HG02798 (cell line): ENCODE measurements at regions not wholly inside any gene's neighbourhood (a gene's known extent, or its start where the extent isn't known, plus 50 kb on each side); places are given as distances from the start of the nearest gene placed in this dataset.
"Not testable (repeated sequence)": the region's sequence is repeated elsewhere in the genome, so short reads cannot be mapped to it uniquely, and the experiment has no call there.

Experiments used
- ATAC-seq: cut with Tn5 transposase; IDR thresholded peaks from one replicate; pipeline ENCODE4 v1.9.1; 2021; ENCODE audit warnings: mild to moderate bottlenecking; ENCODE audit not compliant: unreplicated experiment, poor library complexity

DNA sequence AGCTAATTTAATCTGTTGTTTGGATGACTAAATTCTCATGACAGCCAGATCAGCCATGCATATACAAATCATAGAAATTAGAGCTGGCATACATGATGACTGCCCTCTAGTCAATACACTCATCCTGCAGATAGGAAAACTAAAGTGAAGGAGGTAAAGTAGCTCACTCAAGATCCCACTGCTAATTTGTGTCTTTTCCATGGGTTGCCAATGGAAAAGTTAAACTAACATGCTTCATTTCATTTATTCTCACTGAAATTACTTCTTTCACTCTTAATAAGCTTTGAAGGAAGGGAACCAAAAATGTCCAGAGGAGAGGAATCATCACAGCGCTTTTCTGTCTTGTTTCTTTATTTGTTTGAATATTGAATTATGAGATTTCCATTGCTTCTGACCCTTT, 308.2 kb downstream of the GJA1 start:
- ATAC-seq, result no peak

- ATAC-seq, result no peak
Observed at GRCh38 chr6:121748376-121748775, 312.9 kb downstream of the GJA1 start.

DNA sequence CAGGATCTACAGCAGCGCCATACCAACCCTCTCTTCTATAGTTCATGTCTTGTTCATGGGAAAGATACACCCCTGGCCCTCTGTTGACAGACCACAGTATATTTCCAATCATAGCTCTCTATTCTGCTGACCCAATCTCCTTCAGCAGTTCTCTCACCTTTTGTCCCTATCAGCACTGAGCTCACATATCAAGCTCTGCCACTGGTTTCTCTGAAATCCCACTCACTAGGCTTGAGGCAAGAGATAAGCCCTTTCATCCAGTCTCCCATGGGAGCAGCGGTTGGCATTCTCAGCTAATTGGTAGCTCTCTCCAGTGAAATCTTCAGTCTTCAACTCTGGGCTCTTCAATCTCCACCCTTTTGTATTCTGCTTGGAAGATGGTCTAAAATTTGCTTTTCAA, 313.4 kb downstream of the GJA1 start:
- no peak for ATAC-seq

- ATAC-seq, result no peak
Observed at GRCh38 chr6:121755485-121755884, 320.0 kb downstream of the GJA1 start.

DNA sequence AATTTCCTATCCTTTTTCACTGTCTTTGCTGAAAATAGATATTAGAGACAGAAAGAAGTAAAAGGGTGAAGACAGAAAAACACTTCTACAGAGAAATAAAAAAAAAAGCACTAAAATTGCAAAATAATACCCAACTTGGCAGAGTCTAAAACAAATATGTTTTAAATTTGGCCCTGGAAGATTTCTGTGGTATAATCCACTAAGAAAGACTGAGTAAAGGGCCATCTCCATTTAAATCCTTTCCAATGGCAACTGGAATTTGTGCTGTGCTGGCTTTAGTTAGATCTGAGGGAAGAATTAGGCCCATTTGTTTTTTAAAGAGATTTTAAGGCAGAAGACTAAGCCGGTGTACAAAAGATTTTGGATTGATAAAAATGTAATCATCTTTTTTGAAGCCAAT, 321.2 kb downstream of the GJA1 start:
- no peak for ATAC-seq

DNA sequence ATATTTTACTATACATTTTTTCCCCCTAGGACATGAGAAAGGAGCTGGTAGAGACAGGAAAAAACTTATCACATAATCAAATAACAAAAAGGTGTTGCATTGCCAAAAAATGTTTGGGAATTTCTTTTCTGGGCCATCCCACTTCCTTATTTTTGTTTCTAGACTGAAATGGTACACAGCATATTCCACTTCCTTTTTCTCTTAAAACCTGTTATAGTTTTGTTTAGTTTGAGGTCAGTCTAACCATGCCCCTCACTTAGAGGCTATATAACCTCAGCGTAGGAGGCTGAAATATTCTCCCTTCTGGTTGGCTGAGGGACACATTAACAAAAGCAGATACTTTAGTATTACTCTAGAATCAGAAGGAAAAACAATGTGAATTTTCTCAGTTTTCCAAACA, 323.9 kb downstream of the GJA1 start:
- peak; percentile 52 for ATAC-seq

DNA sequence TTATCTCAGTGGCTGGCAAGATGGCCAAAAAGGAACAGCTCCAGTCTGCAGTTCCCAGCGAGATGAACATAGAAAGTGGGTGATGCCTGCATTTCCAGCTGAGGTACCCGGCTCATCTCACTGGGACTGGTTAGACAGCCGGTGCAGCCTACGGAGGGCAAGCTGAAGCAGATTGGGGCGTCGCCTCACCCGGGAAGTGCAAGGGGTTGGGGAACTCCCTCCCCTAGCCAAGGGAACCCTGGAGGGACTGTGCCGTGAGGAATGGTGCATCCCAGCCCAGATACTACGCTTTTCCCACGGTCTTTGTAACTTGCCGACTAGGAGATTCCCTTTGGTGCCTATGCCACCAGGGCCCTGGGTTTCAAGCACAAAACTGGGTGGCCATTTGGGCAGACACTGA, 324.7 kb downstream of the GJA1 start:
- no peak for ATAC-seq

DNA sequence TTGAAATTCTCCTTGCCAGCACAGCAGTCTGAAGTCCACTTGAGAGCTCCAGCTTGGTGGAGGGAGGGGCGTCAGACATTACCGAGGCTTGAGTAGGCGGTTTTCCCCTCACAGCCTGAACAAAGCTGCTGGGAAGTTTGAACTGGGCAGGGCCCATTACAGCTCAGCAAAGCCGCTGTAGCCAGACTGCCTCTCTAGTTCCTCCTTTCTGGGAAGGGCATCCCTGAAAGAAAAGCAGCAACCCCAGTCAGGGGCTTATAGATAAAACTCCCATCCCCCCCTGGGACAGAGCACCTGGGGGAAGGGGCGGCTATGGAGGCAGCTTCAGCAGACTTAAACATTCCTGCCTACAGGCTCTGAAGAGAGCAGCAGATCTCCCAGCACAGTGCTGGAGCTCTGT, 325.3 kb downstream of the GJA1 start:
- ATAC-seq, result no peak

- ATAC-seq, result peak; percentile 94
Observed at GRCh38 chr6:121764493-121764892, 329.0 kb downstream of the GJA1 start.

DNA sequence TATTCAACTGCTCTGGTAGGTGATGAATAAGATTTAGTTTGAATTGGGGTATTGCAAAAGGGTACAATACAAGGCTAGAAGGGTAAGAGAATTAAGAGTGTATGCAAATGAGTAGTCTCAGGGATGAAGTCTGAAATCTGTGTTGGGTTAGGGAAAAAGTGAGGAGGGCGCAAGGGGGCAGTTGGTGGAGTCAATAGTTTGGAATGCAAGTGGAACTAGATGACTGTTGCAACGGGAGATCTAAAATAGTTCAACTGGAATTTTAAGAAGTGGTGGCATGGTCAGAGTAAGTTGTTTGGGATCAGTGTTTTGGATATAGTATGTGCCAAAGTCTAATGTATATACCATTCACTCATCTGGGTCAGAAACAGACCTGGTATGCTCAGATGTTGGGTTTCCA, 329.6 kb downstream of the GJA1 start:
- ATAC-seq, result no peak

DNA sequence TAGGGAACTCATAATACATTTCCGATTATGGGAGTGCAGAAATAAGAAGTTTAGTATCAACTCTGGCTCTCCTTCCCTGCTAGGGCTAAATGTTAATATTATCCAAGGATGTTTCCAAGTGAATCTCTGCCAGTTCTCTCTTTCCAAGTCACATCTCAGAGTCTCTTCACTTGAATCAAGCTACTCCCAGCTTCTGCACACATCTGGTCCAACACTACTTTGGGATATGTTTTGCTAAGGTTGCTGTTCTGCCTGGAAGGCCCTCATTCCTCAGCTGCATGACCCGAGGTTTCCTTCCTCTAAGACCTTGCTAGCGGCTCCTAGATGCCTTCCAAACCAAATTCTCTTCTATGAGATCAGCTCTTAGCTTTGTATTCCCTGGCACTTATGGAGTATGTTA, 331.8 kb downstream of the GJA1 start:
- ATAC-seq, result no peak

- peak; percentile 38 for ATAC-seq
Observed at GRCh38 chr6:121770943-121771342, 335.5 kb downstream of the GJA1 start.

DNA sequence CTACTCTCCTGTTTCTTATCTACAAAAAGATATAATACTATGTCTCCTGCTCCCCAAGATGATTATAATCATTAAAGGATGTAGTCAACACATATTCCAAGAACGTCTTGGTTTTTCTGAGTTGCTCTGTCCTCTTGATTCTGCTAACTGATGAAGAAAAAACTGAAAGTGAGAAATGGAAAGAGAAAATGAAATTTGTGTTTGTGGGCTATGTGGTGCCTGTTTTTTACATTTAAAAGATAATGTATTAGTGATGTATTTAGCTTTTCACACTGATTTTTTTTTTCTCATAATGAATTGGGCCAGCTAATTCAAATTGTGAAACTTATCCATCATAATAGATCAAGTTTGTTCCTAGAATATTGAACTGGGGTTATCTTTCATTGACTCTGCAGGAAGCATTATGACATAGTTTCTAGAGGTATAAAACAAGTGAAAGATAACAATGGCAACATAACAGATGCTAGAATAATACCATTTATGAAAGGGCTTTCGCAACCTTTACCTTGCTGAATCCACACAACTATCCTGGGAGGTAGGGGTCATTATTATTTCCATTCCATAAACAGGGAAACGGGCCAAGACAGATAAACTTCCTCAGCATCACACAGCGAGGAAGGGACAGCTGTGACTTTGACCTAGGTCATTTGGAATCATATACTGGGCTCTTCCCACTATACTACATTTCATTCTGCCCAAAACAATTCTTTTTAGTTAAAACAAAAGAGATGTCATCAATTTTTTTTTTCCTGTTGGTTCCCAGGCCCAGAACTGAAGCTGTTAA, 336.7 kb downstream of the GJA1 start:
- ATAC-seq, result peak; percentile 90

DNA sequence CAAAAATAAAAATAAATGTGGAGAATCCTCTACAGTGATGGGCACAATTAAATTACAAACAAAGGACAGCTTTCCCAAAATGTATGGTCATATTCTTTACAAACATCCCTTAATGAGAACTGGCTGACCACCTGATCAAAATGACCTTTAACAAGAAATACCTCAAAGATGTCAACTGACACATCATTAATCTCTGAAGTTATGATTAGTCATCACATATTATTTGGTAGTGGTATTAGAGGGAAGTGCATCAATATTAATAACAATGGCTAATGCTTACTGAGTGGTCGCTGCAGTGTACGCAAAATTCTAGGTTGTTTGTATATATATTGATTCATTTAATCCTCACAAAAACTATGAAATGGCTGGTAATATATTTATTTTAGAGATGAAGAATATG, 340.6 kb downstream of the GJA1 start:
- no peak for ATAC-seq

DNA sequence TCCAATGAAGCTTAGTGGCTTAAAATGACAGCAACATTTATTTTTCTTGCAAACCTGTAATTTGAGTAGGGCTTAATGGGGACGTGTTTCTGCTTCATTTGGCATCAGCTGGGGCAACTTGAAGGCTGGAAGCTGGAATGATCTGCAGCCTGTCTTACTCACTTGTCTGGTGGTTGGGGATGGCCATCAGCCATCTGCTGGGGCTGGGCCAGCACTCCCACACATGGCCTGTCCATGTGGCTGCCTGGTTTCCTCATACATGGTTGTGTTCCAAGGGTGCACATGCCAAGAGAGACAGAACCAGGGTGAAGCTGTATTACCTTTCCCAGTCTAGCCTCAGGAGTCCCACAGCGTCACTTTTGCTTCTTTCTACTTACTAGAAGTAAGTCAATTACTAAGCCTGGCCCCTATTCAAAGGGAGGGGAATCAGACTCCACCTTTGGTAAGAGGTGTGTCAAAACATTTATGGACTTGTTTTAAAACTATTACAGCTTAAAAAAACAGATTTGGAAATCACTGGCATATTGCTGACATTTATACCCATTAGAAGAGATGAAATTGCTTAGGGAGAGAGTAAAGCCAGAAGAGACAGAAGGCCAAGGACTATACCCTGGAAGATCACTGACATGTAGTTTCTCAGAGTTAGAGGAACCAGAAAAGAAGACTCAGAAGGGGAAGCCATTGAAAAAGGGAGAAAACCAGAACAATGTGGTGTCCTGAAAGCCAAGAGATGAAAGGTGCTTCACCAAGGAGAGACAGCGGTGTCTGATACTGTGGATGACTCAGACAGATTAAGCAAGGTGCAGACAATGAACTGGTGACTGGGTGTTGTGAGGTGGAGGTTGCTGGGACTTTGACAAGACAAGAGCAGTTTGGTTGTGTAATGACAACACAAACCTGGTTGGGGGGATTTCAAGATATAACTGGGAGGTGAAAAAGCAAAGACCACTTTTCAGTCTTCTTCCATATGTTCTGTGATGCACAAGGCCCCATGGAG, 345.2 kb downstream of the GJA1 start:
- ATAC-seq, result no peak

GRCh38 chr6:121791396-121792315, 356.2 kb downstream of the GJA1 start:
- no peak for ATAC-seq

GRCh38 chr6:121794630-121795029, 359.2 kb downstream of the GJA1 start:
- no peak for ATAC-seq

DNA sequence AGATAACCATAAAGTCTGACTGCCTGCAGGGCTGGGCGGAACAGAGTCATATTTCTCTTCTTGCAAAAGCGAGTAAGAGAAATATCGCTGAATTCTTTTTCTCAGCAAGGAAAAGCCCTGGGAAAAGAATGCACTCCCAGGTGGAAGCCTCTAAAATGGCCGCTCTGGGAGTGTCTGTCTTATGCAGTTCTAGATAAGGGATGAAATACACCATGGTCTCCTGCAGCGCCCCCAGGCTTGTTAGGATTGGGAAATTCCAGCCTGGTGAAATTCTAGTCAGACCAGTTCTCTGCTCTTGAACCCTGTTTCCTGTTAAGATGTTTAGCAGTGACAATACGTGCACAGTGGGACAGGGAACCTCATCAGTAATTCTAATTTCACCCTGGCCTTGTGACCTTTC, 362.2 kb downstream of the GJA1 start:
- not testable (repeated sequence) for ATAC-seq

DNA sequence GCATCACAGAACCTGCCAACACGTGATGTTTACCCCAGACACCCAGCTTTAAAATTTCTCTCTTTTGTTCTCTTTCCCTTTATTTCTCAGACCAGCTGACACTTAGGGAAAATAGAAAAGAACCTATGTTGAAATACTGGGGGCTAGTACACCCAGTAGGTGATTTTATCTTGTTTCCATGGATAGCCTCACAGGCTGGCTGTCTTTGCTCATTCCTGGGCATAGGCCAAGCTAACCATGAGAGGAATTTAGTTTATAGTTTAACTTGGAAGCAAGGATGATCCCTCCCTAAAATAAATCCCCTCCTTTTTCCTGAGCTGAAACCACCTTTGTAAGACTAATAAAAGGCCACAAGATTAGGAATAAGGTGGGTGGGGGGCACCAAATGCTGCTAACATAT, 362.7 kb downstream of the GJA1 start:
- ATAC-seq, result not testable (repeated sequence)

- no peak for ATAC-seq
Observed at GRCh38 chr6:121799574-121799973, 364.1 kb downstream of the GJA1 start.
